DND-41 (cell line): ENCODE measurements at regions not wholly inside any gene's neighbourhood (a gene's known extent, or its start where the extent isn't known, plus 50 kb on each side); places are given as distances from the start of the nearest gene placed in this dataset.
"Not testable (repeated sequence)": the region's sequence is repeated elsewhere in the genome, so short reads cannot be mapped to it uniquely, and the experiment has no call there.

Experiments
- ATAC-seq: fragments of 200-7000 bp; cut with Tn5 transposase; 3 replicates; pipeline ENCODE4 v1.9.1; 2021; ENCODE audit warnings: low read depth; ENCODE audit not compliant: insufficient read depth
- DNase-seq: peaks from one replicate; pipeline ENCODE4 v3.0.0-alpha.2; 2020
- H2AFZ ChIP-seq: 2 replicates; pipeline ENCODE4 v1.6.0; 2012; ENCODE audit warnings: low read depth, low read length
- H3K27ac ChIP-seq: 2 replicates; pipeline ENCODE4 v1.5.1; 2012; ENCODE audit warnings: low read length, inconsistent platforms
- H3K27me3 ChIP-seq: fragments of 200-600 bp; sonication (generic); 2 replicates; pipeline ENCODE4 v1.6.0; 2012; ENCODE audit warnings: low read length, mild to moderate bottlenecking, inconsistent platforms; ENCODE audit not compliant: insufficient read depth, poor library complexity
- H3K36me3 ChIP-seq: 2 replicates; pipeline ENCODE4 v1.5.1; 2012; ENCODE audit warnings: low read length, inconsistent platforms; ENCODE audit not compliant: insufficient read depth
- H3K4me1 ChIP-seq: 2 replicates; pipeline ENCODE4 v1.5.1; 2012; ENCODE audit warnings: mild to moderate bottlenecking, low read length; ENCODE audit not compliant: insufficient read depth
- H3K4me2 ChIP-seq: 2 replicates; pipeline ENCODE4 v1.6.0; 2012; ENCODE audit warnings: mild to moderate bottlenecking, moderate library complexity, low read length, inconsistent platforms; ENCODE audit not compliant: insufficient read depth
- H3K4me3 ChIP-seq, 2 experiments: fragments of 200-600 bp in 1 of 2; shearing (Covaris generic) in 1 of 2; 2 replicates each; pipeline ENCODE4 v1.5.1; 2012 to 2016; ENCODE audit warnings: inconsistent platforms in 2 of 2, low read length in 2 of 2, mild to moderate bottlenecking in 2 of 2, low read depth in 1 of 2, moderate library complexity in 1 of 2
- H3K79me2 ChIP-seq: 2 replicates; pipeline ENCODE4 v1.6.0; 2012; ENCODE audit warnings: low read length, inconsistent platforms; ENCODE audit not compliant: insufficient read depth
- H3K9ac ChIP-seq: 2 replicates; pipeline ENCODE4 v1.6.0; 2012; ENCODE audit warnings: low read depth, mild to moderate bottlenecking, inconsistent platforms, low read length, moderate library complexity
- H3K9me3 ChIP-seq: 2 replicates; pipeline ENCODE4 v1.5.1; 2012; ENCODE audit warnings: low read length, moderate library complexity, mild to moderate bottlenecking, inconsistent platforms; ENCODE audit not compliant: insufficient read depth, severe bottlenecking
- H4K20me1 ChIP-seq: 2 replicates; pipeline ENCODE4 v1.6.0; 2012; ENCODE audit warnings: low read length; ENCODE audit not compliant: insufficient read depth
- EZH2 ChIP-seq: IDR thresholded peaks from 3 replicates; pipeline ENCODE4 v1.6.1; 2012; ENCODE audit warnings: borderline replicate concordance, low read depth, mild to moderate bottlenecking, moderate library complexity, low read length, inconsistent platforms; ENCODE audit not compliant: severe bottlenecking
- TF ChIP-seq, protein P1 (sequence below): IDR thresholded peaks from 2 replicates; pipeline ENCODE4 v1.5.1; 2012; ENCODE audit warnings: borderline replicate concordance, low read length, moderate library complexity, mild to moderate bottlenecking; ENCODE audit not compliant: poor library complexity, severe bottlenecking; ENCODE audit errors: extremely low read depth

DNA sequence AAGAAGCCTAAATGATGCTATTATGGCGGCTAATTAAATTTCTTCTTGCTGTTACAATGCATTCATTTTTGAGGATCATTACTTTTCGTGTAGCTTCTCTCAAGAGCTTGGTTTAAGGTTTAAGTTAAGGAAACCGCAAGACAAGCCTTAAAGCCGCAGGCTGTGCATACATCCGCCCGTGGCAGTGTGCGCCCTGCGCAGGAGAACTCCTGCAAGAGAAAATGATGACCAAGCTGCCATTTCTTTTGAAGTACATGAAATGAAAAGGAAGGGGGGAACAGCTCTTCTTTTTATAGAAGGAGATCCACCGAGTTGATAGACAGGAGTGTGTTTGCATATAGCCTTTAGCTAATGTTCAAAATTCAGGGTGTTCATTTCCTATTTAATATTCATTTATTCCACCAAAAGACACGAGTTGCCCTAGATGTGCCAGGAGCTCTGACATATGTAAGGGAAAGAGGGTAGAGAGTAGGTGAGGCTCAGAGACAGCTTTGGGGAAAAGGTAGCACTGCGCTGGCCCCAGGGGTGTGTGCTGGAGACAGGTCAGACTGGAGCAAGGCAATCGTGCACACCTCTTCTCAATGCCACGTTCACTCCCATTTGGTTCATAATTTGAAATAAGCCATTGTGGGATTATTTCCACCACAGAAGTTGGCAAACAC, 112.1 kb upstream of the LDB2 start:
- ATAC-seq (no peak), DNase-seq (no peak)
- H3K36me3 ChIP-seq: no peaks in the 10 kb centered on the region
- H3K4me2 ChIP-seq: no peak overlapping the region
- no peaks in the 10 kb centered on the region for H4K20me1 ChIP-seq
- H3K4me3 ChIP-seq: no peak overlapping the region
- TF ChIP-seq EZH2: no peak
- TF ChIP-seq, protein P1, sequence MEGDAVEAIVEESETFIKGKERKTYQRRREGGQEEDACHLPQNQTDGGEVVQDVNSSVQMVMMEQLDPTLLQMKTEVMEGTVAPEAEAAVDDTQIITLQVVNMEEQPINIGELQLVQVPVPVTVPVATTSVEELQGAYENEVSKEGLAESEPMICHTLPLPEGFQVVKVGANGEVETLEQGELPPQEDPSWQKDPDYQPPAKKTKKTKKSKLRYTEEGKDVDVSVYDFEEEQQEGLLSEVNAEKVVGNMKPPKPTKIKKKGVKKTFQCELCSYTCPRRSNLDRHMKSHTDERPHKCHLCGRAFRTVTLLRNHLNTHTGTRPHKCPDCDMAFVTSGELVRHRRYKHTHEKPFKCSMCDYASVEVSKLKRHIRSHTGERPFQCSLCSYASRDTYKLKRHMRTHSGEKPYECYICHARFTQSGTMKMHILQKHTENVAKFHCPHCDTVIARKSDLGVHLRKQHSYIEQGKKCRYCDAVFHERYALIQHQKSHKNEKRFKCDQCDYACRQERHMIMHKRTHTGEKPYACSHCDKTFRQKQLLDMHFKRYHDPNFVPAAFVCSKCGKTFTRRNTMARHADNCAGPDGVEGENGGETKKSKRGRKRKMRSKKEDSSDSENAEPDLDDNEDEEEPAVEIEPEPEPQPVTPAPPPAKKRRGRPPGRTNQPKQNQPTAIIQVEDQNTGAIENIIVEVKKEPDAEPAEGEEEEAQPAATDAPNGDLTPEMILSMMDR: no peak
- H3K9ac ChIP-seq: no peak overlapping the region
- no peaks in the 10 kb centered on the region for H3K9me3 ChIP-seq
- no peaks in the 10 kb centered on the region for H3K4me1 ChIP-seq
- H3K27ac ChIP-seq: no peak overlapping the region
- H2AFZ ChIP-seq: no peak overlapping the region
- H3K79me2 ChIP-seq: no peaks in the 10 kb centered on the region
- no peaks in the 10 kb centered on the region for H3K27me3 ChIP-seq

DNA sequence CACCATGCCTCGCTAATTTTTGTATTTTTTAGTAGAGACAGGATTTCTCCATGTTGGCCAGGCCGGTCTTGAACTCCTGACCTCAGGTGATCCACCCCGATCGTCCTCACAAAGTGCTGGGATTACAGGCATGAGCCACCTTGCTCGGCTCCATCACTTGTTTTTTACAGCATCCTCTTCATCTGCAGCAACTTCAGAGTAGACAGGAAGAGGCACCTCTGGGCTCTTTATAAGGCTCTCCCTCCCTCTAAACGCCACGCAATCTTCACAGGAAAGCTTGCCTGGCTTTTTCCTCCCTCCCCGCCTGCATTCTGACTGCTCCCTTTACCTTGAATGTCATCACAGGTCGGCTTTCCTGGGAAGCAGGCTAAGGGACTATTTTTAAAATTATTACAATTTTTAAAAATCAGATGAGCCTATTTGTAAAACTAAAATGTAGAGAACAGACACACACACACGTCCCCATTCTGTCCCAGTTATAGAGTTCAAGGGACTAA, 111.5 kb upstream of the LDB2 start:
- Histone ChIP-seq H3K9ac (no peak overlapping the region), H3K79me2 (no peaks in the 10 kb centered on the region), H4K20me1 (no peaks in the 10 kb centered on the region), H3K4me3 (no peak overlapping the region), H3K36me3 (no peaks in the 10 kb centered on the region), H3K27me3 (no peaks in the 10 kb centered on the region), H2AFZ (no peak overlapping the region), H3K9me3 (no peaks in the 10 kb centered on the region), H3K4me1 (no peaks in the 10 kb centered on the region), H3K27ac (no peak overlapping the region), H3K4me2 (no peak overlapping the region)
- DNase-seq (no peak), ATAC-seq (no peak)
- TF ChIP-seq EZH2: no peak
- TF ChIP-seq, protein P1: no peak

DNA sequence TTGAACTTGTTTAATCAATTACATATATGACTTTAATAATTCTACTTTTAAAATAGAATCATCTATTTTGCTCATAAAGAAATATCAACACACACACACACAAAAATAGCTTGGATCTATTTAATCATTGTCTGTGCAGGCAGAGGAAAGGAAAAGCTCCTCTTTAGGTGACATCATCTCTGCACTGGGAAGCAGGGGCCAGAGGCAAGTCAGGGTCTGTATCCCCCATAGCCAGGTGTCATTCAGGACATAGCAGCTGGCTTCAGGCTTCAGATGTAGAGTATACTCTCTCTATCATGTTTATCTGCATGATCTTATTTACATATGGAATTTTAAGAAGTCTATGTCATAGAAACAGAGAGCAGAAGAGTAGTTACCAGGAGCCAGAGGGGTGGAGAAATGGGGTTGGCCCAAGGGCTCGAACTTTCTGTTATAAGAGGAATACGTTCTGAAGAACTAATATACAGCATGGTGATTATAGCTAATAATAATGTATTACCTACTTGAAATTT, 110.4 kb upstream of the LDB2 start:
- TF ChIP-seq, protein P1: no peak
- TF ChIP-seq EZH2: no peak
- Histone ChIP-seq H3K9ac (no peak overlapping the region), H3K4me3 (no peak overlapping the region), H3K36me3 (no peaks in the 10 kb centered on the region), H3K79me2 (no peaks in the 10 kb centered on the region), H3K4me2 (no peak overlapping the region), H3K4me1 (no peaks in the 10 kb centered on the region), H3K27me3 (no peaks in the 10 kb centered on the region), H3K9me3 (no peaks in the 10 kb centered on the region), H2AFZ (no peak overlapping the region), H4K20me1 (no peaks in the 10 kb centered on the region), H3K27ac (no peak overlapping the region)
- no peak for DNase-seq
- ATAC-seq: no peak

DNA sequence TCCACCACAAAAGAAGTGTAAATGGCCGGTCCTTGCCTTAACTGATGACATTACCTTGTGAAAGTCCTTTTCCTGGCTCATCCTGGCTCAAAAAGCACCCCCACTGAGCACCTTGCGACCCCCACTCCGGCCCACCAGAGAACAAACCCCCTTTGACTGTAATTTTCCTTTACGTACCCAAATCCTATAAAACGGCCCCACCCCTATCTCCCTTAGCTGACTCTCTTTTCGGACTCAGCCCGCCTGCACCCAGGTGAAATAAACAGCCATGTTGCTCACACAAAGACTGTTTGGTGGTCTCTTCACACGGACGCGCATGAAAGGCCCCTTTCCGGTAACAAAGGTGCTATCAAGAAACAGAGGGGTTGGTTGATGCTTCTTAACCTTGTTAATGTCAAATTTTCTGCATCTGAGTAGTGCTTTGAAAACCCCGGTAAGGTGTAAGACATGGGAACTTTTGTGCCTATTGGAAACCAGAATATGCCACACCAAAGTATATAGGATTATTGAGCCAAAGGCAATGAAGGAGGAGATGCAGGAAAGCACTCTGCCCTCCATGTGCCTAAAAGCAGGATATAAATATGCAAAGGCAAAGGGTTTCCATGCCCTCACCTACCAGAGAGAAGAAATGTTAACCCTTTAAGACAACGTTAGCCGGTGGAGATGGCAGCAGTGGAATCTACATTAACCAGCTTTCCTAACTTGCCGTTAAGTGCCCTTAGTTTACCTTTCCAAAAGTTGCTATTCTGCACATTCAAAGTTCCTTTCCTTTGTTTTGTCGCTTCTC, 105.4 kb upstream of the LDB2 start:
- H4K20me1 ChIP-seq, H3K79me2 ChIP-seq, H3K4me1 ChIP-seq, H3K27me3 ChIP-seq, H3K4me3 ChIP-seq, H3K9me3 ChIP-seq, H3K4me2 ChIP-seq, H3K36me3 ChIP-seq, H3K9ac ChIP-seq, H3K27ac ChIP-seq, DNase-seq, ATAC-seq, H2AFZ ChIP-seq: not testable (repeated sequence)
